HUES48 (cell line): ENCODE measurements at regions not wholly inside any gene's neighbourhood (a gene's known extent, or its start where the extent isn't known, plus 50 kb on each side); places are given as distances from the start of the nearest gene placed in this dataset.

ENCODE experiments used
- H3K27ac ChIP-seq: one replicate; pipeline ENCODE4 v1.7.0; 2013; ENCODE audit warnings: low read depth, low read length, inconsistent platforms
- H3K27me3 ChIP-seq: 2 replicates; pipeline ENCODE4 v1.6.1; 2013; ENCODE audit warnings: mild to moderate bottlenecking, low read length; ENCODE audit not compliant: control insufficient read depth, insufficient read depth
- H3K36me3 ChIP-seq: 2 replicates; pipeline ENCODE4 v1.6.1; 2013; ENCODE audit warnings: low read length; ENCODE audit not compliant: control insufficient read depth, insufficient read depth
- H3K4me1 ChIP-seq: 2 replicates; pipeline ENCODE4 v1.6.1; 2013; ENCODE audit warnings: mild to moderate bottlenecking, low read length; ENCODE audit not compliant: control insufficient read depth, insufficient read depth
- H3K4me3 ChIP-seq: 2 replicates; pipeline ENCODE4 v1.5.1; 2013; ENCODE audit warnings: mild to moderate bottlenecking, low read depth, low read length
- H3K9ac ChIP-seq: 2 replicates; pipeline ENCODE4 v1.6.1; 2013; ENCODE audit warnings: mild to moderate bottlenecking, low read depth, low read length, moderate library complexity
- H3K9me3 ChIP-seq: 2 replicates; pipeline ENCODE4 v1.6.1; 2013; ENCODE audit warnings: low read length; ENCODE audit not compliant: control insufficient read depth, insufficient read depth

- Histone ChIP-seq H3K27me3 (no peaks in the 10 kb centered on the region), H3K27ac (no peak overlapping the region), H3K36me3 (no peaks in the 10 kb centered on the region), H3K4me3 (no peak overlapping the region), H3K9ac (no peak overlapping the region), H3K9me3 (peaks cover 2% of the 10 kb centered on the region; the same call in 1 of the 2 replicates), H3K4me1 (no peaks in the 10 kb centered on the region)
Measured at GRCh38 chr11:109209572-109209971, 212.4 kb upstream of the C11orf87 start.

- no peak overlapping the region for H3K4me3 ChIP-seq
- H3K4me1 ChIP-seq: no peaks in the 10 kb centered on the region
- no peak overlapping the region for H3K9ac ChIP-seq
- H3K9me3 ChIP-seq: no peaks in the 10 kb centered on the region
- no peaks in the 10 kb centered on the region for H3K27me3 ChIP-seq
- no peak overlapping the region for H3K27ac ChIP-seq
- H3K36me3 ChIP-seq: no peaks in the 10 kb centered on the region
Measured at GRCh38 chr11:109221190-109221589, 200.8 kb upstream of the C11orf87 start.

- Histone ChIP-seq H3K27ac (no peak overlapping the region), H3K36me3 (no peaks in the 10 kb centered on the region), H3K4me1 (no peaks in the 10 kb centered on the region), H3K27me3 (no peaks in the 10 kb centered on the region), H3K9ac (no peak overlapping the region), H3K9me3 (no peaks in the 10 kb centered on the region), H3K4me3 (no peak overlapping the region)
Measured at GRCh38 chr11:109222761-109223160, 199.2 kb upstream of the C11orf87 start.

- H3K36me3 ChIP-seq: no peaks in the 10 kb centered on the region
- H3K9ac ChIP-seq: no peak overlapping the region
Measured at GRCh38 chr11:109223451-109223850, 198.5 kb upstream of the C11orf87 start.

GRCh38 chr11:109229682-109230081 lies 192.3 kb upstream of the C11orf87 start:
- Histone ChIP-seq H3K4me3 (no peak overlapping the region), H3K4me1 (no peaks in the 10 kb centered on the region), H3K27ac (no peak overlapping the region), H3K9ac (no peak overlapping the region), H3K27me3 (no peaks in the 10 kb centered on the region), H3K36me3 (no peaks in the 10 kb centered on the region), H3K9me3 (no peaks in the 10 kb centered on the region)

More at GRCh38 chr11:109223451-109223850, 198.5 kb upstream of the C11orf87 start:
- Histone ChIP-seq H3K27ac (no peak overlapping the region), H3K9me3 (no peaks in the 10 kb centered on the region), H3K27me3 (no peaks in the 10 kb centered on the region), H3K4me3 (no peak overlapping the region), H3K4me1 (no peaks in the 10 kb centered on the region)

- H3K4me3 ChIP-seq: no peak overlapping the region
- H3K36me3 ChIP-seq: no peaks in the 10 kb centered on the region
- H3K9ac ChIP-seq: no peak overlapping the region
- H3K27ac ChIP-seq: no peak overlapping the region
- H3K9me3 ChIP-seq: no peaks in the 10 kb centered on the region
- no peaks in the 10 kb centered on the region for H3K4me1 ChIP-seq
- H3K27me3 ChIP-seq: no peaks in the 10 kb centered on the region
Measured at GRCh38 chr11:109236188-109236587, 185.8 kb upstream of the C11orf87 start.

- Histone ChIP-seq H3K4me3 (no peak overlapping the region), H3K27ac (no peak overlapping the region), H3K9me3 (no peaks in the 10 kb centered on the region), H3K9ac (no peak overlapping the region), H3K4me1 (no peaks in the 10 kb centered on the region), H3K36me3 (no peaks in the 10 kb centered on the region), H3K27me3 (no peaks in the 10 kb centered on the region)
Measured at GRCh38 chr11:109236696-109237095, 185.3 kb upstream of the C11orf87 start.

- no peak overlapping the region for H3K27ac ChIP-seq
- no peaks in the 10 kb centered on the region for H3K36me3 ChIP-seq
- no peak overlapping the region for H3K4me3 ChIP-seq
Measured at GRCh38 chr11:109237636-109238035, 184.4 kb upstream of the C11orf87 start.

GRCh38 chr11:109241988-109242536 lies 179.9 kb upstream of the C11orf87 start:
- Histone ChIP-seq H3K36me3 (no peaks in the 10 kb centered on the region), H3K4me1 (no peaks in the 10 kb centered on the region), H3K9me3 (no peaks in the 10 kb centered on the region), H3K9ac (no peak overlapping the region), H3K27ac (no peak overlapping the region), H3K27me3 (no peaks in the 10 kb centered on the region), H3K4me3 (no peak overlapping the region)

More at GRCh38 chr11:109237636-109238035, 184.4 kb upstream of the C11orf87 start:
- Histone ChIP-seq H3K27me3 (no peaks in the 10 kb centered on the region), H3K9me3 (no peaks in the 10 kb centered on the region), H3K9ac (no peak overlapping the region), H3K4me1 (no peaks in the 10 kb centered on the region)

GRCh38 chr11:109247071-109247470 lies 174.9 kb upstream of the C11orf87 start:
- Histone ChIP-seq H3K36me3 (no peaks in the 10 kb centered on the region), H3K9ac (no peak overlapping the region)

GRCh38 chr11:109249597-109249996 lies 172.4 kb upstream of the C11orf87 start:
- Histone ChIP-seq H3K9ac (no peak overlapping the region), H3K4me3 (no peak overlapping the region), H3K4me1 (no peaks in the 10 kb centered on the region), H3K36me3 (no peaks in the 10 kb centered on the region), H3K27me3 (no peaks in the 10 kb centered on the region), H3K9me3 (no peaks in the 10 kb centered on the region), H3K27ac (no peak overlapping the region)

More at GRCh38 chr11:109247071-109247470, 174.9 kb upstream of the C11orf87 start:
- H3K4me3 ChIP-seq: no peak overlapping the region
- H3K27ac ChIP-seq: no peak overlapping the region
- H3K9me3 ChIP-seq: no peaks in the 10 kb centered on the region
- no peaks in the 10 kb centered on the region for H3K4me1 ChIP-seq
- H3K27me3 ChIP-seq: no peaks in the 10 kb centered on the region
